GM19468 (cell line): ENCODE measurements at regions not wholly inside any gene's neighbourhood (a gene's known extent, or its start where the extent isn't known, plus 50 kb on each side); places are given as distances from the start of the nearest gene placed in this dataset.

ENCODE experiments used
- ATAC-seq: cut with Tn5 transposase; IDR thresholded peaks from one replicate; pipeline ENCODE4 v1.9.1; 2021; ENCODE audit warnings: mild to moderate bottlenecking, moderate library complexity, moderate number of reproducible peaks; ENCODE audit not compliant: unreplicated experiment; ENCODE audit errors: extremely low read depth

DNA sequence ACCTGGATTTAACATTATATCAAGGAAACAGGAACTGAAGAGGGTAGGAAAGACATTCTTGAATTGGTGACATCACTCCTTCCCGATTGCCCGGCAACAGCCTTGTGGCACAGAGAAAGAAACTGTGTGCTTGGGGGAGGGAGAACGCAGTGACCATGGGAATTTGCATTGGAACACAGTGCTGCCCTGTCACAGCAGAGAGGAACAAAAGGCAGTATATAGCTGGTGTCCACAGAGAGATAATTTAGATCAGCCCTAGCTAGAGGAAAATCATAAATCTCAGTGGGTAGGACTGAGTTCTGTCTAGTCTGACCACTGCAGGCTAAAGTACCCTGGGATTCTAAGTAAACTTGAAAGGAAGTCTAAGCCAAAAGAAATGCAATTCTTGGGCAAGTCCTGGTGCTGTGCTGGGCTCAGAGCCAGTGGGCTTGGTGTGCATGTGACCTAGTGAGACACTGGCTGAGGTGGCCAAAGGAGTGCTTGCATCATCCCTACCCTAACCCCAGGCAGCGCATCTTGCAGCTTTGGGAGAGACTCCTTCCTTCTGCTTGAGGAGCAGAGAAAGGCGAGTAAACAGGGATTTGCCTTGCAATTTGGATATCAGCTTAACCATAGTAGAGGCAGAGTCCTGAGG lies 697.6 kb downstream of the HACE1 start:
- ATAC-seq: no peak

DNA sequence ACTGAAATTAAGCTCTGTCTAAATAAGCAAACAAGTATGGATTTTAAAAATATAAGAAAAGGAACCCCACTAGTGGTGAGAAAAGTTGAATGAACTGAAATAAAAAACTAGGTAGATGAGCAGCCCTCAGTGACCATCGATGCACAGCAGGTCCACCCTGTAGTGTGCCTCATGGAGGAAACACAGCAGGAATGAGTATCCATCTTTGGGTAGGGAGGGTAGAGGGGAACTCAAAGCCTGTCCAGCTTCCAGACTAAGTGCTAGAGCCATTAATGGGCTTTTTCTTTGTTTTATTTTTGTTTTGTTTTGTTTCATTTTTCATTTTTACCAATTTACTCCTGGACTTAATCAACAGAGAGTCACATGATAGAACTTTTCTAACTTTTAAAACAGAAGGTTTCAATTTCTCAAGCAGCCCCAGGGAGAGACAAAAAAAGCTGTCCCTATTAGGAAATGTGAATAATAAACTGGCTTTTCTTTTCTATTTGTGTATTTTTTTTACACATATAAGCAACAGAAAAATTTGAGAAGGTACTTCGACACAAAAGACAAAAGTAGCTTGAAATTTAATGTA lies 700.6 kb downstream of the HACE1 start:
- no peak for ATAC-seq

DNA sequence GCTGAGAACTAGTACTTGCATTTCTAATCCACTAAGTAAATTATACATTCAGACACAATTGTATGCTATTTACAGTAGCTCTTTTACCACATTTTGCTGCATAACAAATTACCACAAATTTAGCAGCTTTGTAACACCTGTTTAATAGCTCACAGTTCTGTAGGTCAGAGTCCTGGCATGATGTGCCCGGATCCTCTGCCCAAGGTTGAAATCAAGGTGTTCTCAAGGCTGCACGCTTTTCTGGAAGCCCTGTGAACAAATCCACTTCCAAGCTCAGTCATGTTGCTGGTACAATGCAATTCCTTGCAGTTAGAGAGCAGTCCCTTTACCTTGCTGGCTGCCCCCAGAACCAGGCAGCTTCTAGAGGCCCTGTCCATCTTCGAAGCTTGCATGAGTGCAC lies 716.0 kb downstream of the HACE1 start:
- ATAC-seq: no peak

DNA sequence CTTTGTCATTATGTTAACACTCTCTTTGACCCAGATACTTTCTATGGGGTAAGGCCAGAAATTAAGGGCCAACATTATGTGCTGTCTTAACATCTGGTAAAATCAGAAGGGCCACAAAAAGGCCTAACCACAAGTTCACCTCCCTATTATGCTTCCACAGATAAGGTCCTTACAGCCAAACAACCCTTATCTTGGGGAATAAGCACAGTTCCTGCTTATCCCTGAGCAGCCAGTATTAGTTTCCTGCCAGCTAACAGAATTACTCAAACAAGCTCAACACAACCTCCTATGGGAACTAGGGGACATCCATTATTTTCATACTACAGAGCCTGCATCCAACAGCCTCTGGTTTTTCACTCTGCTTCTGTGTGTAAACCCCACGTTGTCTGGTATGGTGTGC lies 724.8 kb downstream of the HACE1 start:
- no peak for ATAC-seq

DNA sequence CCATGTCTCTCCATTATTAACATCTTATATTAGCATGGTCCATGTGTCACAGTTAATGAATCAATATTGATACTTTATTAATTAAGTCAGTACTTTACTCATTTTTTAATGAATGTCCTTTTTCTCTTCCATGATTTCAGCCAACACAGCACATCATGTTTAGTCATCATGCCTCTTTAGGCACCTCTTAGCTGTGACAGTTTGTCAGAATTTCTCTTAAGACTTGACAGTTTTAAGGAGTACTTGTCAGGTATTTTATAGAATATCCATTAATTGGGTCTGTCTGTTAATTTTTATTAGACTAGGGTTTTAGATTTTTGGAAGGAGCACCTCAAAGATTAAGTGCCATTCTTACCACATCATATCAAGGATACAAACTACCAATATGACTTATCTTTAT lies 729.4 kb downstream of the HACE1 start:
- ATAC-seq: no peak

DNA sequence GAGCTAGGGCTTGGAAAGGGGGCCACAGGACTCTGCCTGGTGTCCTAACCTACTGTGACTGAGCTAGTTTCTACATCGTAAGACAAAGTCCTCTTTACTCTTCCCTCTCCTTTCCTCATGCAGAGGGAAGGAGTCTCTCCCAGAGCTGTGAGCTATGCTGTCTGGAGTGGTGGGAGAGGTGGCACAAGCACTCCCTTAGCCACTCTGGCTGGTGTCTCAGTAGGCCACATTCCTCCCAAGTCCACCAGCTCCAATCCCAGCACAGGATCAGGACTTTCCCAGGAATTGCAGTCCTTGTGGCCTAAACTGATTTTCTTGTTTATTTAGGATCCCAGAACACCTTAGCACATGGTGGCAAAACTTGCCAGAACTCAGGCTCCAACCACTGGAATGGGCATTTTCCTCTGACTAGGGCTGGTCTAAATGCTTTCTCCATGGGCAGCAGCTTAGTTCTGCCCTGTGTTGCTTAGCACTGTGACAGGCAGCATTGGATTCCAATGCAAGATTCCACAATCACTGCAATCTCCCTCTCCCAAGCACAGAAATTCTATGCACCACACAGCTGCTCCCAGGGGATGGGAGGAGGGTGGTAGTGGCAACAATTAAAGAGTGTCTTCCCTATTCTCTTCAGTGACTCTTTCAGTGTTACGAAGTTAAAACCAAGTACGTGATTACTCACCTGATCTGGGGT lies 733.3 kb downstream of the HACE1 start:
- no peak for ATAC-seq

DNA sequence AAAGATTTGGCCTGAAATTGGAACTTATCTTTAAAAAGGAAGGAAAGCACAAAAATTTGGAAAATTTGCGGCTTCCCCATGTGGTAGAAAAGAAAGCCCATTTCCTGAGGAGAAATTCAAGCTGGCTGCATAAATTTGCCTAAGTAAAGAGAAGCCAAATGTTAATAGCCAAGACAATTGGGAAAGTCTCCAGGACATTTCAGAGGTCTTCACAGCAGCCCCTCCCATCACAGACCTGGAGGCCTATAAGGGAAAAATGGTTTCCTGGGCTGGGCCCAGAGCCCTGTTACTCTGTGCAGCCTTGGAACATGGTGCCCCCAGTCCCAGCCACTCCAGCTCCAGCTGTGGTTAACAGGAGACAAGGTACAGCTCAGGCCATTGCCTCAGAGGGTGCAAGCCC lies 736.5 kb downstream of the HACE1 start:
- no peak for ATAC-seq

DNA sequence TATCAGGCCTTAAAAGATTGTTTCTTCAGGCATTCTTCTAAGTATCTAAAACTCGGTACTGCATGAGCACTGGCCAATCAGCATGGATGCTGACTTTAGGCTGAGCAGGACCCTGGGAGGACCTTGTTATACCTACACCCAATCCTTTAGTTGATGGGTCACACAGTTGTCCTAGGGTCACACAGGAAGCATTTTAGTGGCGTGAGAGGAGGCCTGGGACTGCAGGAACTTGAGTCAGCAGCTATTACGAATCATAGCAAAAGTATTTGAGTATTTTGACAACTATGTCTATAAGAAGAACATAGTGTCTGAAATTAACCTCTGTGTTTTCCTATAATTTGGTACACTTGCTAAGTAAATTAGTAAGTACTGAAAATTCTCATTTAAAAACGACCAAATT lies 741.4 kb downstream of the HACE1 start:
- no peak for ATAC-seq

DNA sequence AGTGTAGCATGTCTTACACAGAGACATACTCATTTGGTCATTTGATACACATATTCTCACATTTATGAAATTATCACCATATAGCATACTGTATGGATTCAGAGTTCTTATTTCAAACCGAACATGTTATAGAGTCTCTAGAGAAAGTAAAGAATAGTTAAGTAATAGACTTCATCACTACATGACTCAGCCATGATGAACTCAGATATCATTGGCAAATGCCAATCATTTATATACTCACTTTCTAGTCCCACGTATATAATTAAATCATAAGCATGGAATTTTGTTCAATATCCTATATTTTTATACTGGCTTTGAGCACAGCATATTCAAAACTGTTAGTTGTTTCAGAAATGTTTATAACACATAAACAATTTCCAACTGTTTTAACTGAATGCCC lies 749.9 kb downstream of the HACE1 start:
- no peak for ATAC-seq

DNA sequence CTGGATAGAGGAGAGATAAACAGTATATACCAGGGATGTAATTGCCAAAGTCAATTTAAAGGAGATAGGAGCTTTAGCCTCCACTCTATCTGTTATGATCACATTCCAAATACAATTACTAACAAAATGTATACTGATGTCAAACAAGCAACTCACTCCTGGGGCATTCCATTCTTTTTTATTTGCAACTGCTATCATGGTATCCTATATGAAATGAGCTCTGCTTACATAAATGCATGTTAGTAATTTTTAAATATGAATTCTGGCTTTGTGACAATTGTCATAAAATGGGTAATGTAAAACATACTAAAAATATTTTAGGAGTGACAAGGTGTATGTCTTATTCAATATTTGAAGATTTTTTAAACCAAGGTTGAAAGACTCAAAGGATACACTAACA lies 751.1 kb downstream of the HACE1 start:
- ATAC-seq: no peak

DNA sequence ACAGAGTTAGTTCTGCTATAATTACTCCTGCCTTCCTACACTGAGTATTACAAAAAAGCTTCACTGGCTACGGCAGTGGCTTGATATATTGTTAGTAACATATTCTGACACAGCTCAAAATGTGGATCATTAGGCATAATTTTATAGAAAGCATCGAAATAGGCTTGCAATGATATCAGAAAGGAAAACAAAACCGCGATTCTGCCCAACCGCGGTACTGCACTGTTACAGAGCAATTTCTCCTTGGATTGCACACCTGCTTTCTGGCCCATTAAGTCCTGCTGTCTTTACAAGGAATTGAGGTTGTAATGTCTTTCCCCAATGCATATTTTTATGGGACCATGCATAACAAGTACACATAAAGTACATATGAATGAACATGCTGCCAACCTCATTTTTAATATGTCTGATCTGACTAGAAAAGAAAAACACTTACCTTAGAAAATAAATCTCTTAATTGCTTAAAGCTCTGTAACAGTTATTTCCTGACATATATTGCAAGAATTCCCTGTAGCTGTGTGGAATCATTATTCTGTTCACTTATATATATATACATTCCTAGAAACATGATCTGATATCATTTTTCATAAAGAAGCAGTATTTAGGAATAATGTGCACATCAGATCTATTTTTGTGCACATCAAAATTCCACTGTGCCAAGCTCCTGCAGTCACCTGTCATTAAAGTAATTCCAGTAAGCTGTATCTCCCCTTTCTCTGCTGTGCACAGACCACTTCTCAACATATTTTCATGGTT lies 763.9 kb downstream of the HACE1 start:
- ATAC-seq: no peak

DNA sequence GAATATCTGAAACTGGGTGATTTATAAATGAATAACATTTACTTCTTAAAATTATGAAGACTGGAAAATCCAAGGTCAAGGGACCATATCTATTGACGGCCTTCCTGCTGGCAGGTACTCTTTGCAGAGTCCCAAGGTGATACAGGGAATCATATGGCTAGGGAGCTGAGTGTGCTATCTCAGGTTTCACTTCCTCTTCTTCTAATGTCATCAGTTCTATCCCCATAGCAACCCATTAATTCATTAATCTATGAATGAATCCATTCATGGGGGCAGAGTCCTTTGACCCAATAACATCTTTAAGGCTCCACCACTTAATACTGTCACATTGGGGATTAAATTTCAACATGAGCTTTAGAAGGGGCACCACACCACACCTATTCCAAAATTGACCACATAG lies 772.0 kb downstream of the HACE1 start:
- no peak for ATAC-seq

DNA sequence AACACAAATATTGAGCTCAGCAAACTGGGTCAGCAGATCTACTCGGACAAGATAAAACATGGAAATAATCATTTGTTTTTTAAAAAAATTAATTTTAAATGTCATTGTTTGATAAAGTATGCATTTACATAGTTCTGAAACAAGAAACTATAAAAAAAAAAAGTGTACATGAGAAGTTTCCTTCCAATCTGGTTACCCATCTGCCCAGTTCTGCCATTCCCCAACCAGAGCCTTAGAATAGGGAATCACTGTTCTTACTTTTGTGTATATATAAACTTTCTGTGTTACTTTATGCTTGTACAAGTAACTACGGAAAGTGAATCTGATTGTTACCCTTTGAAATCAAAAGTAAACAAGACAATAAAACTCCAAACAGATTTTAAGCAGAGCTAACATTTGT lies 791.4 kb downstream of the HACE1 start:
- ATAC-seq: no peak

DNA sequence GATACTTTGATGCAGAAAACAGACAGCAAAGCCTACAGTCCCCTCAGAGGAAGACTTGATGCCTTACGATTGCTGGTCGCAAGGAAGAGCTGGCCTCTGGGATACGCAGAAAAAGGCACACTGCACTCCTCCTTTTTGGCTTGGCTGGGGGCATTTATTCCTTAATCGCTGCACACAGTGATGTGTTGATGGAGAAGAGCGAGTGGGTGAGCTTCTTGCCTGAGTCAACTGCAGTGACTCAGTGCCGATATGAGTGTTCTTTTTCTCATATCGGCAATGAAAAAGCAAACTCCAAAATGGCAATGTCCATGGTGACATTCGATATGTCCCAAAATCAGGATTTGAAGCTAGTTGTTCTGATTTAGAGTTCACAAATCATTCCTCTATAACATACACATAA lies 794.8 kb downstream of the HACE1 start:
- ATAC-seq: no peak

DNA sequence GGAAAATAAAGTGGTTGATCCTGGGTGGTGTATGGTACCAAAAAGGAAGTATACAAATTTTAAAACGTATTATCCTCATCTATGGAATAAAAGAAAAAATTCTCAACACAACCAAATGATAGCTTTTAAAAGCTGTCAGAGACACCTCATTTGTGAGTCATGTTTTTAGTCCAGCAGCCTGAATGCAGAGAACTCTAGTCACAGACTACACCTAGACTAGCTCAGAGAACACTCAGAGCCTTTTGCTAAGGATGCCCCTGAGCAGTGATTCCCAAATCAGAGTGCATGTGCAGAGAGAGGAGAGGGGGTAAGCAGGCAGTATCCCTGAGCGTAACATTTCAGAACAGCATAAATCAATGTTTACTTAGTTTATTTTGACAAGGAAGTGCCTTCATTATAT lies 809.3 kb downstream of the HACE1 start:
- ATAC-seq: no peak

DNA sequence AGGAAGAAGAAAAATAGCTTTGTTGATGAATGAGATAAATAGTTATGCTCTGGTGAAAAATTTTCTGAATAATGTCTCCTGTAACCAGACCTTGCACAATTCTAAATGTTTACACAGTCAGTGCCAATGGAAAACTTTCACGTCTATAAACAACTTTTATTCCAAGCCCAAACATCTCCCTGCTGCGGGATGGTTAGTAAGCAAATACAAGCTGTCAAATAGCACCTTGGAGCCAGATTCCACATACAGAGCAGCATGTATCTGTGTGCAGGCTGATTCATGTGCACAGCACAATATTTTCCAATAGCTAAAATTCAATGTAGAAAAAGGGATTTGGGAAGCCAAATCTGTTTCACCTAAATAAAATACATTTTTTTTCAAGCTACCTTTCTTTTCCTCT lies 813.3 kb downstream of the HACE1 start:
- no peak for ATAC-seq

DNA sequence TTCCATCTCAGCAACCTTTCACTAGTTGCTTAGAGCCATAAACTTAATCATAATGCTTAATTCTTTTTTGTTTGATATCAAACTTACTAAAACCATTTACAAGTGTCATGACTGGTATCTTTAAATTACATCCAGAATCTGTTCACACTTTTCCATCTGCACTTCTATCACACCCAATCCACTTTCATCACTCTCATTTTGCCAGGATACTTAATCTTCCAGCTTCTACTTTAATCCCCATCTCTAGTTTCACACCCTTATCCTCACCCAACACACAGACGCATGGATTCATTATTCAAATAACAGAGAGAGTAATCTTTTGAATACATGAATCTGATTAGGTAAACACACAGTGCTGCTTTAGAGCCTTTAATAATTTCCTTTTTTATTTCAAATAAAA lies 828.4 kb downstream of the HACE1 start:
- no peak for ATAC-seq

DNA sequence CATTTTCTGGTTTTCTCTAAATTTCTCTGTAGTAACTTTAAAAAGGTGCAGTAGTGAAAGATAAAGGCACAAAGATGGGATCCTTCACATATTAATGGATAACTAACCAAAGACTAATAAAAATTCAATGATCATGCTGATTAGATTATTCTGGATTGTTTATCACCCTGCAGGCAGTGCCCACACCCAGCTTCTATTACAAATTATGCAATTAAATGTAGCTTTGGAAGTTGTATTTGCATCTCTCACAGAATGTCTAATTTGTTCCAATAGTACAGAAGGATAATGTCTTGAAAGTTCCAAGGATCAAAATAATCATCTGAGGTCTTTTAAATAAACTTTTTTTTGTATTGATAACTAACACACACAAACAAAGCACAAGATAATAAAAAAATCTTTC lies 837.6 kb downstream of the HACE1 start:
- no peak for ATAC-seq

DNA sequence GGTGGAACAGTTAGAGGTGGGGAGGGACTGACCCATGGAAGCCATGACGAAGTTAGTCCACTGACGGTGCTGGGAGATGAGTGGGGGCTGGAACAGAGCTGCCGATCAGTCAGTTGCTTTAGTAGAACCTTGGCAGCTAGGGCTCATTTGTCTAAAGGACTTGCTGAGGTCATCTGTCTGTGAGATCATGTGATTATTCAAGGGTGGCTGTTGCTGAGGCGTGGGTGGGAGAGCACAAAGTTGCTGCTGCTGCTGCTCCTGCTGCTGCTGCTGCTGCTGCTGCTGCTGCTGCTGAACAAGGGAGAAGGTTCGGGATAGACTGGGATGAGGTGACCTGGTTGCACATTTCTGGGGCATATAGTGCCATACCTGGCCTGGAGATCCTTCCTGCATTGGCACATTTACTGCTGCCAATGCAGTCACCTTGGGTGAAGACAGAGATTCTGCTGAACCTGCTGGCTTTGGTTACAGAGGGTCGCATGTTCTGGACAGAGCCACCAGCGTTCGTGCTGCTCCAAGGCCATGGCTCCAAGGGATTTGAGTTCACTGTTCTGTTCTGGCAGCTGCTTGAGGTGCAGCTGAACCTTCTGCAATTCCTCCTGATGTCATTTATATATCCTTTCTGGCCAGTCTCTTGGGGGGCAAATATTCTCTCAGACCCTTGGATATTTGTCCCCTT lies 840.5 kb downstream of the HACE1 start:
- ATAC-seq: no peak

DNA sequence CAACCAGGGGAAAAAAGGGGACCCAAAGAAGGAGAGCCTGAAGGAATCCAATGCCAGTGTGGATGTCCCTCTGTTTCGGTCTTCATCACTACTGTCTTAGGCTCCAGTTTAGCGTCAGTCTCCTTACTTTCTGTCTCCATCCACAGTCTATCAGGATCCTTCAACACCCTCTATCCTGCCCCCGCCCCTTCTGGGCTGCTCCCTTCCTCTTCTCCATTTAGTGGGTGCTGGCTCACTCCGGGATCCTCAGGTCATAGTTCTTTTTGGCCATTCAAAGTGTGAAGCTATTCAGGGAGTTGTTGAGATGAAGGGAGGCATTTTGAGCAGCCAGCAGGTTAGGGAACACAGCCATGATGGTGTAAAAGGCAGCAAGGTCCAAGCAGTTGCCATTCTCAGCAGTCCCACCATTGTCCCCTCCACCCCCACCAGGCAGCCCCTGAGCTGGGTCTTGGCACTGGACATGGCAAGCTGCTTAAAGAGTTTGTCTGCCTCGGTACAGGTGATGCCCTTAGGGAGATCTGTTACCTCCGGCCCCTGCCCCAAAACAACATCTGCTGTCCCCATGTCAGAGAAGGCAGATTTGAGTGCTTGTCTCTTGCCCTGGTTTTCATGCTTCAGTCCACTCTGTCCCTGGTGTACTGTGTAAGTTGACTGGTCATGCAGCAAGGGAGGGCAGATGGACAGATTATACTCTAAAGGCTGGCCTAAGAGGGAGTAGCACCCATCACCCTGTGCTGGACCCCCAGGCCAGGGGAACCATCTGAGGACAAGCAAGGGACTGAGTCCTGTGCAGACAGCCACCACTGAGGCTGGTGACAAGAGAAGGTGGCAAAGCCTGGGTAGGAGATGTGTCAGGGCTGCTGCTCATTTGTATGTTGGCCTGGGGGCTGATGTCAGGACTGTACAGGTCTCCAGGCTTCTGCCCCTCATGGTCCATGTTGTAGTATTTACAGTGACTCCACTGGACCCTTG lies 842.0 kb downstream of the HACE1 start:
- no peak for ATAC-seq
